ENCODE measurements at regions not wholly inside any gene's neighbourhood (a gene's known extent, or its start where the extent isn't known, plus 50 kb on each side); places are given as distances from the start of the nearest gene placed in this dataset.

GRCh38 chr2:35347561-35347960, 1008.0 kb upstream of the CRIM1 start:
- POLR2A ChIA-PET (ENCODE audit: unreplicated experiment), result no interaction called here
- no peak for TF ChIP-seq EZH2 (IDR thresholded peaks at IDR 0.05; ENCODE audit: low read length, unreplicated experiment)
- no peak for TF ChIP-seq CTCF (conservative IDR thresholded peaks at IDR 0.05; ENCODE audit: low read depth, low read length)
- TF ChIP-seq EZH2phosphoT487 (IDR thresholded peaks at IDR 0.05; ENCODE audit: borderline replicate concordance, low read length), result no peak
- no TSS peak for BruUV-seq (replicated peaks)

GRCh38 chr2:35343135-35343534, 1012.4 kb upstream of the CRIM1 start:
- CTCF ChIA-PET, result no interaction called here
- Histone ChIP-seq H3K9me3 (ENCODE audit: low read length) (no peaks in the 10 kb centered on the region), H3K9ac (ENCODE audit: low read length) (no peak overlapping the region), H3K4me3 (ENCODE audit: low read length) (no peak overlapping the region), H3K36me3 (ENCODE audit: low read depth, low read length) (no peaks in the 10 kb centered on the region), H3K79me2 (ENCODE audit: low read length) (no peaks in the 10 kb centered on the region), H2AFZ (ENCODE audit: low read length) (peak overlapping the region; percentile 60; the same call in 1 of the 2 replicates), H3K27me3 (ENCODE audit: low read length) (no peaks in the 10 kb centered on the region), H3K9me2 (replicated peaks; ENCODE audit: low read length) (no peaks in the 10 kb centered on the region), H4K20me1 (ENCODE audit: low read length) (no peaks in the 10 kb centered on the region), H3K27ac (ENCODE audit: low read length) (no peak overlapping the region), H3K4me1 (ENCODE audit: insufficient read depth, low read length) (no peaks in the 10 kb centered on the region), H3K4me2 (ENCODE audit: low read length) (no peak overlapping the region), H3F3A (ENCODE audit: low read length, unreplicated experiment) (no peaks in the 10 kb centered on the region)
- DNase-seq (peak; percentile 40), ATAC-seq (no peak)
- TF ChIP-seq CTCF (conservative IDR thresholded peaks at IDR 0.05; ENCODE audit: low read depth, low read length) (peak; percentile 73), EZH2 (IDR thresholded peaks at IDR 0.05; ENCODE audit: low read length, unreplicated experiment) (no peak)
- POLR2A ChIA-PET (ENCODE audit: unreplicated experiment), result no interaction called here
- no TSS peak for BruUV-seq (replicated peaks)
- intact Hi-C loops (cut with micrococcal nuclease), result no loop called here

More at GRCh38 chr2:35347561-35347960, 1008.0 kb upstream of the CRIM1 start:
- CTCF ChIA-PET, result no interaction called here
- H2AFZ ChIP-seq (ENCODE audit: low read length), result no peak overlapping the region
- no peaks in the 10 kb centered on the region for H3K79me2 ChIP-seq (ENCODE audit: low read length)
- ATAC-seq (no peak), DNase-seq (no peak)
- no peak overlapping the region for H3K27ac ChIP-seq (ENCODE audit: low read length)
- intact Hi-C loops (cut with micrococcal nuclease), result no loop called here
- no peak overlapping the region for H3K4me2 ChIP-seq (ENCODE audit: low read length)
- no peaks in the 10 kb centered on the region for H4K20me1 ChIP-seq (ENCODE audit: low read length)
- H3K4me1 ChIP-seq (ENCODE audit: insufficient read depth, low read length), result no peaks in the 10 kb centered on the region
- H3K9me2 ChIP-seq (replicated peaks; ENCODE audit: low read length), result no peaks in the 10 kb centered on the region
- H3K9me3 ChIP-seq (ENCODE audit: low read length), result no peaks in the 10 kb centered on the region
- H3K27me3 ChIP-seq (ENCODE audit: low read length), result no peaks in the 10 kb centered on the region
- H3K36me3 ChIP-seq (ENCODE audit: low read depth, low read length), result no peaks in the 10 kb centered on the region
- H3F3A ChIP-seq (ENCODE audit: low read length, unreplicated experiment), result no peaks in the 10 kb centered on the region
- no peak overlapping the region for H3K9ac ChIP-seq (ENCODE audit: low read length)
- no peak overlapping the region for H3K4me3 ChIP-seq (ENCODE audit: low read length)

- no peak overlapping the region for H3K27ac ChIP-seq (ENCODE audit: low read length)
- ChIA-PET CTCF (no interaction called here), POLR2A (ENCODE audit: unreplicated experiment) (no interaction called here)
- no peaks in the 10 kb centered on the region for H3K36me3 ChIP-seq (ENCODE audit: low read depth, low read length)
- H4K20me1 ChIP-seq (ENCODE audit: low read length), result no peaks in the 10 kb centered on the region
- no peaks in the 10 kb centered on the region for H3K27me3 ChIP-seq (ENCODE audit: low read length)
- H2AFZ ChIP-seq (ENCODE audit: low read length), result no peak overlapping the region
- no peaks in the 10 kb centered on the region for H3K4me1 ChIP-seq (ENCODE audit: insufficient read depth, low read length)
- ATAC-seq, result no peak
- intact Hi-C loops (cut with micrococcal nuclease), result no loop called here
- H3K79me2 ChIP-seq (ENCODE audit: low read length), result no peaks in the 10 kb centered on the region
- no peak overlapping the region for H3K9ac ChIP-seq (ENCODE audit: low read length)
- no peak overlapping the region for H3K4me3 ChIP-seq (ENCODE audit: low read length)
- H3K4me2 ChIP-seq (ENCODE audit: low read length), result no peak overlapping the region
- TF ChIP-seq EZH2phosphoT487 (IDR thresholded peaks at IDR 0.05; ENCODE audit: borderline replicate concordance, low read length), result no peak
- TF ChIP-seq CTCF (conservative IDR thresholded peaks at IDR 0.05; ENCODE audit: low read depth, low read length), result no peak
- no peak for TF ChIP-seq EZH2 (IDR thresholded peaks at IDR 0.05; ENCODE audit: low read length, unreplicated experiment)
- no peaks in the 10 kb centered on the region for H3K9me3 ChIP-seq (ENCODE audit: low read length)
- no TSS peak for BruUV-seq (replicated peaks)
- H3K9me2 ChIP-seq (replicated peaks; ENCODE audit: low read length), result no peaks in the 10 kb centered on the region
- no peak for DNase-seq
- no peaks in the 10 kb centered on the region for H3F3A ChIP-seq (ENCODE audit: low read length, unreplicated experiment)
Observed at GRCh38 chr2:35339211-35339610, 1016.4 kb upstream of the CRIM1 start.
